Glomerular visceral epithelial cell (primary cell): ENCODE measurements at regions not wholly inside any gene's neighbourhood (a gene's known extent, or its start where the extent isn't known, plus 50 kb on each side); places are given as distances from the start of the nearest gene placed in this dataset.

Source experiments
- DNase-seq: peaks from one replicate; pipeline ENCODE4 v3.0.0-alpha.2; 2016; ENCODE audit errors: extremely low spot score

- no peak for DNase-seq
These were observed 102.5 kb upstream of the RGS4 start for GRCh38 chr1:162966613-162967012.

- no peak for DNase-seq
These were observed 103.9 kb upstream of the CCDC190 start for GRCh38 chr1:162964901-162965300.

- no peak for DNase-seq
These were observed 95.9 kb upstream of the CCDC190 start for GRCh38 chr1:162956922-162957321.

GRCh38 chr1:162954824-162955223, 93.8 kb upstream of the CCDC190 start:
- no peak for DNase-seq

- DNase-seq: no peak
These were observed 92.0 kb upstream of the CCDC190 start for GRCh38 chr1:162952956-162953355.

GRCh38 chr1:162951553-162952315, 90.8 kb upstream of the CCDC190 start:
- no peak for DNase-seq

- no peak for DNase-seq
These were observed 89.2 kb upstream of the CCDC190 start for GRCh38 chr1:162950187-162950586.

GRCh38 chr1:162946701-162947100, 85.7 kb upstream of the CCDC190 start:
- DNase-seq: no peak

GRCh38 chr1:162944974-162945674, 84.1 kb upstream of the CCDC190 start:
- no peak for DNase-seq

GRCh38 chr1:162943622-162944021, 82.6 kb upstream of the CCDC190 start:
- DNase-seq: no peak

- no peak for DNase-seq
These were observed 82.1 kb upstream of the CCDC190 start for GRCh38 chr1:162942916-162943559.

GRCh38 chr1:162941024-162941423, 80.0 kb upstream of the CCDC190 start:
- no peak for DNase-seq

- DNase-seq: no peak
These were observed 78.1 kb upstream of the CCDC190 start for GRCh38 chr1:162939035-162939434.

GRCh38 chr1:162937716-162938395, 76.9 kb upstream of the CCDC190 start:
- no peak for DNase-seq

- no peak for DNase-seq
These were observed 70.1 kb upstream of the CCDC190 start for GRCh38 chr1:162930976-162931560.

GRCh38 chr1:162930532-162930931, 69.6 kb upstream of the CCDC190 start:
- DNase-seq: no peak

GRCh38 chr1:162929177-162929576, 68.2 kb upstream of the CCDC190 start:
- DNase-seq: no peak

- no peak for DNase-seq
These were observed 67.2 kb upstream of the CCDC190 start for GRCh38 chr1:162928141-162928540.

- no peak for DNase-seq
These were observed 66.4 kb upstream of the CCDC190 start for GRCh38 chr1:162927421-162927820.

GRCh38 chr1:162926906-162927305, 65.9 kb upstream of the CCDC190 start:
- no peak for DNase-seq

GRCh38 chr1:162924179-162924578, 63.2 kb upstream of the CCDC190 start:
- DNase-seq: no peak

- no peak for DNase-seq
These were observed 61.2 kb upstream of the CCDC190 start for GRCh38 chr1:162922201-162922600.
